OCI-LY3 (cell line): ENCODE measurements at regions not wholly inside any gene's neighbourhood (a gene's known extent, or its start where the extent isn't known, plus 50 kb on each side); places are given as distances from the start of the nearest gene placed in this dataset.

Experiments used
- CTCF ChIP-seq: fragments of 200-600, 300-600 bp; sonication (generic); IDR thresholded peaks from 2 replicates; pipeline ENCODE4 v1.5.1; 2014; ENCODE audit warnings: antibody characterized with exemption, low read length, low read depth
- EZH2phosphoT487 ChIP-seq: fragments of 200-600 bp; shearing (Covaris generic); IDR thresholded peaks from 2 replicates; pipeline ENCODE4 v1.6.1; 2018; ENCODE audit warnings: antibody characterized with exemption, mixed run types, low read depth

- TF ChIP-seq CTCF: no peak
- TF ChIP-seq EZH2phosphoT487: no peak
Observed at GRCh38 chr13:40192452-40192851, 474.0 kb downstream of the FOXO1 start.
